Esophagus (tissue), 2 donors: ENCODE measurements at regions not wholly inside any gene's neighbourhood (a gene's known extent, or its start where the extent isn't known, plus 50 kb on each side); places are given as distances from the start of the nearest gene placed in this dataset.

ENCODE experiments used
- H3K27ac ChIP-seq, 2 donors: one replicate each; pipeline ENCODE4 v1.5.1; 2013; ENCODE audit warnings: low read depth in 2 of 2, mild to moderate bottlenecking in 2 of 2, inconsistent platforms in 1 of 2, low read length in 1 of 2, moderate library complexity in 1 of 2
- H3K27me3 ChIP-seq, 2 donors: one replicate each; pipeline ENCODE4 v1.6.1; 2013; ENCODE audit warnings: low read length in 2 of 2, control low read depth in 1 of 2, mild to moderate bottlenecking in 1 of 2; ENCODE audit not compliant: insufficient read depth in 2 of 2, control insufficient read depth in 1 of 2
- H3K36me3 ChIP-seq, 2 donors: one replicate each; pipeline ENCODE4 v1.6.1; 2013; ENCODE audit warnings: low read length in 1 of 2; ENCODE audit not compliant: control insufficient read depth in 2 of 2, insufficient read depth in 2 of 2
- H3K4me1 ChIP-seq, 2 donors: one replicate each; pipeline ENCODE4 v1.6.1; 2013; ENCODE audit warnings: low read length in 1 of 2; ENCODE audit not compliant: control insufficient read depth in 2 of 2, insufficient read depth in 2 of 2
- H3K4me3 ChIP-seq, 2 donors: one replicate each; pipeline ENCODE4 v1.5.1; 2013; ENCODE audit warnings: low read length in 2 of 2, mild to moderate bottlenecking in 2 of 2, low read depth in 1 of 2, moderate library complexity in 1 of 2
- H3K9me3 ChIP-seq, 2 donors: one replicate each; pipeline ENCODE4 v1.6.1; 2013; ENCODE audit warnings: mild to moderate bottlenecking in 2 of 2, low read depth in 1 of 2, low read length in 1 of 2, moderate library complexity in 1 of 2; ENCODE audit not compliant: control insufficient read depth in 2 of 2, insufficient read depth in 1 of 2
- WGBS, 2 donors: extraction: QIAGEN DNeasy Blood & Tissue Kit; methylation state at CpG; one replicate each; pipeline ENCODE4 v1.1.7; 2013; 5-methylcytosine and 5-hydroxymethylcytosine counted together
- donor health status: healthy with polysubstance abuse.
- donor health status: Bipolar disorder and iron deficiency.

DNA sequence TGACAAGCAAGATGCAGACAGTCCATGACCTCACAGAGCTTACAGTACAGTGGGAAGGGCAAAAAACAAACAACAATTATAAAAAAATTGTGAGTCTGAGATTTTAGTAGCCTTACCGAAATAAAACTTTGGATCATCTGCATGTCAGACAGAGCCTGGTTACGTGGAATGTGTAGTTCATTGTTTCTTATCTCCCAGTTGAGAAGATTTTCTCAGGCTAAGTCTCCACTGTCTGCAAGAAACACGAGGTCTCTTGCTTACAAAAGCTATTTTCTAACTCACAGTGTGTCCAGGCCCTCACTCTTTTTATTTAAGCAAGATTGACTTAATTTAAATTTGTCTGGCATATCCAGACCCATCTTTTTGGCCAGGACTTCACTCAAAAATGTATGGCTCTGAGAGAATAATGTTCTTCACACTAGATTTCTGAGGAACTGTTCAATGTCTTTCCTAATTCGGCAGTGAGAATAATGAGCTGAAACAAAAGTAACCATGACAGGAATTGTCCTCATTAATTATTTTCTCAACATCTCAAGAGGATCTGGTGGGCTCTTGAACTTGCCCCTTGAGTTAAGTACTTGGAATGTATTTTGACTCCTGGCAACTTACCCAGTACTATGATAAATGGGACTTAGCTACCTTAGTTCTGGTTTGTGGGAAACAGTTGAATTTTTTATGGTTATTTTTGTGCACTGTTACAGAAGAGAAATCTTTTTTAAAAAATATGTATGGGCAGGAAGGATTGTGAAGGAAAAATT lies 265.1 kb upstream of the COL8A1 start:
- WGBS, 2 donors = 50 to 64% methylated on average over 4 of the region's 4 CpGs
- H3K27ac ChIP-seq = no peak overlapping the region

DNA sequence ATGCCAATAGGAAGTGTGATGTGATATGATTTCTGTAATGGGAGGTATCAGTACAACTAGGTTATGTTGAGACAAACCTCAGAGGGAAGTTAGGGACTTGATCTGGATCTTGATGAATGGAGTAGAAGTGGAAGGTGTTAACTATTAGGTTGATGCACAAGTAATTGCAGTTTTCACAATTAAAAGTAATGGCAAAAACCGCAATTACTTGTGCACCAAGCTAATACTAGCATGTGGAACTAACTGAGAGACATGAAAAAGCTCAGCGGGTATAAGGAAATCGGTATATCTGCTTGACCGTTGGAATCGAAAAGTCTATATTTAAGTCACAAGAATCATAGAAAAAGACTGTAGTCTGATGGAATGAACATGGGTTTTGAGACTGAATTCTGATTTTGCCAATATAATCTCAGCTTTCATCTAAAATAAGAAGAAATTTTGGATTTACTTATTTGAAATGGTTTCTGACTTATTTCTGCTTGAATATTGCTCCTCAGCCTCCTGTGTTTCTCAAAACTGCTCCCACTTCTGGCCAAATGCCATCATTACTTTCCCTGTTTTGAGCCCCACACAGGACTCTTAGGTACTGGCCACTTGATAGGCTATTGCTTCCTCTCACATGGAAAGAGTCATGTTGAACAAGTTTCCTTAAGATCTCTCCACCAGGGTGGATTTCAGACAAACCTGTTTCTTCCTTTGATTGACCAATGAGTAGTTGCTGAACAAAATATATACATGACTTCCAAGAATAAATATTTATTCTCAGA lies 271.5 kb upstream of the COL8A1 start:
- no peaks in the 10 kb centered on the region for H3K9me3 ChIP-seq
- 78 to 80% methylated on average over 5 of the region's 5 CpGs for WGBS, 2 donors
- no peaks in the 10 kb centered on the region for H3K27me3 ChIP-seq
- no peaks in the 10 kb centered on the region for H3K4me1 ChIP-seq
- no peak overlapping the region for H3K4me3 ChIP-seq
- H3K36me3 ChIP-seq = no peaks in the 10 kb centered on the region
- H3K27ac ChIP-seq = no peak overlapping the region

More for the DNA sequence above, 265.1 kb upstream of the COL8A1 start:
- Histone ChIP-seq H3K36me3 (no peaks in the 10 kb centered on the region), H3K4me3 (no peak overlapping the region), H3K4me1 (no peaks in the 10 kb centered on the region), H3K9me3 (peaks cover 0 to 5% of the 10 kb centered on the region in 2 donors), H3K27me3 (no peaks in the 10 kb centered on the region)

DNA sequence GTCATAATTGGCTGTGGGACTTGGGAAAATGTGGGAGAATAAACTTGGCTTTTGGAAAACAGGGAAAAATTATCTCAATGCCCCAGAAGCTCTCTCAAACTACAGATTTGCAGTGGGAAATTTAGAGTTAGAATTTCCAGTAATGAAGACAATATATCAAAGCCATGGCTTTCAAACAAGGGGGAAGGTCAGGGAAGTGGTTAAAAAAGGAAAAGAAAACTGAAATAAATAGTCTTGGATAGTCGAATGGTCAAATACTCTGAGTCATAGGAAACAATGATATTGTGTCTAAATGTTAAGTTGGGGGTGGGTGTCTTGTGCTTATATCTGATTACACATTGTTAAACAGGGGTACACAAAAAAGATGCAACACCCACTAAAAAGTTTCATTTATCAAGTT lies 272.4 kb upstream of the COL8A1 start:
- 24 to 36% methylated on average over 1 of the region's 1 CpG for WGBS, 2 donors
- Histone ChIP-seq H3K9me3 (no peaks in the 10 kb centered on the region), H3K4me3 (no peak overlapping the region), H3K27ac (no peak overlapping the region), H3K36me3 (no peaks in the 10 kb centered on the region), H3K27me3 (no peaks in the 10 kb centered on the region), H3K4me1 (no peaks in the 10 kb centered on the region)

DNA sequence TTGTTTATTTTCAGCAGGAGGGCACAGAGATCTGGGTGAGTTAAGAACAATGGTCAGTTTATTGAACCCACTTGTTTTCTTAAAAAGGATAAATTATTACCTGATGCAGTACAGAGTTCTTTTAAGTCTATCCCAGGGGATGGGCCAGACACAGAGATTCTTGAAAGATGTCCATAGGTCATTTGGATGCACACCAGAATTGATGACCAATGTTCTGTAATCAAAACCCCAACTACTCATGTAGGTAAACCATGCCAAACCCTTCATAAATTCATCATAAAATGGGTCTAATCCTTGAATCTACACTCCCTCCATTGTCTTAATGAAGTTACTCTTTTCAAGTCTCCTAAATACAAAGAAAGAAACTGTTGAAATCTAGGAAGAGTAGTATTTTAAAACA lies 273.0 kb upstream of the COL8A1 start:
- no peaks in the 10 kb centered on the region for H3K36me3 ChIP-seq
- no peaks in the 10 kb centered on the region for H3K27me3 ChIP-seq
- H3K27ac ChIP-seq = no peak overlapping the region
- no peak overlapping the region for H3K4me3 ChIP-seq
- no peaks in the 10 kb centered on the region for H3K9me3 ChIP-seq
- H3K4me1 ChIP-seq = no peaks in the 10 kb centered on the region

DNA sequence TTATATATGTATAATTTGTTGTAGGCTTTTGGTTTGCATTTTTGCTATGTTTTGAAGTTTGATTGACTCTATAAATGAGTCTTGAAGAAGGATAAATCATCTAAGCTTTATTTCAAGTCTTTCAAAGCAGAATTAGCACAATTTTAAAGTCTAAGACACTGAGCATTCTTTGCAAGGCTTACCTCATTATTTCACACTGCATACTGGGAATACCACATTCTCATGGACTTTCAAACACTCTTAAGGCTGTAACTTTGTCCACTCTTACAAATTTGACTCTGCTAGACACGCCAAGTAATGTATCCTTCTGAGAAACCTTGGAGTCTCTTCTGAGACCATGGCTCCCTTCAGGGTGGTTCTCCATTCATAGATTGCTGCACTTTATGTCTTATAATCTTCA lies 281.3 kb upstream of the COL8A1 start:
- Histone ChIP-seq H3K27ac (no peak overlapping the region), H3K27me3 (no peaks in the 10 kb centered on the region), H3K4me3 (no peak overlapping the region), H3K4me1 (no peaks in the 10 kb centered on the region), H3K9me3 (no peaks in the 10 kb centered on the region), H3K36me3 (no peaks in the 10 kb centered on the region)
- 68 to 78% methylated on average over 1 of the region's 1 CpG for WGBS, 2 donors

DNA sequence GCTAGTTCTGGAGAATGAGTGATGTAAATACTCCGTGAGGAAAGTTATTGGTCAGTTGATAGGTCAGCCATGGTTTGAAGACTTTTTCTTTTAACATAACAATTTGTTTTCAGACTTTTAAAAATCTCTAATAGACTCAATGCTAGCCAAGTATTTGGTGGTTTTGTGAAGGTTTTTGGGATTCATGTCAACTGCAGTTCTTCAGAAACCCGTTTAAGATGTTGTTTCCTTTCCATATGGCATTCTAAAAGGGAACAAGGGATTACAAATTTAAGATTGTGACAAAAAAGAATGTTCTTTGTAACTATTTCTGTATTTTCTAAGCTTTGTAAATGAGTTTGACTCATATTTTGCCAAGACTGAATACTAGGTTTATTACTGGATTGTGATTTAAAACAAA lies 281.7 kb upstream of the COL8A1 start:
- no peaks in the 10 kb centered on the region for H3K4me1 ChIP-seq
- no peaks in the 10 kb centered on the region for H3K9me3 ChIP-seq
- H3K36me3 ChIP-seq = no peaks in the 10 kb centered on the region
- 56 to 58% methylated on average over 2 of the region's 2 CpGs for WGBS, 2 donors
- no peaks in the 10 kb centered on the region for H3K27me3 ChIP-seq
- no peak overlapping the region for H3K4me3 ChIP-seq
- no peak overlapping the region for H3K27ac ChIP-seq

DNA sequence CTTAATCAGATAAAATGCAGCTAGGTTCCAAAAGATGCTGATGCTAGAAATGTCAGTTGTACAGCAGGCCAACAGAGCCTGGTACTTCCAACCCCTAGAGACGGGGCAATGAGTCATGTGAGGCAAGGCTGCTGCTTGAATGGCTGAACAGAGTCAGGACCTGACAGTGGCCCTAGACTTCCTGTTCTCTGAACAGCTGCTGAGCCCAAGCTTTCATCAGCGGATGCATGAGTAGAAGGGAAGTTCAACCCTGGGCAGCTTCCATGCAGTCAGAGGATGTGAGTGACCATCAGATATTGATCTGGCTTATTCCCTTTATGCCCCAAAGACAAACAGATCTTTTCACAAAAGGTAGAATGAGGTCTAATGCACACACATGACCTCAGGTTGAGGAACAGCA lies 282.9 kb upstream of the COL8A1 start:
- no peaks in the 10 kb centered on the region for H3K36me3 ChIP-seq
- H3K4me3 ChIP-seq = no peak overlapping the region
- no peaks in the 10 kb centered on the region for H3K27me3 ChIP-seq
- 75 to 78% methylated on average over 2 of the region's 2 CpGs for WGBS, 2 donors
- no peak overlapping the region for H3K27ac ChIP-seq
- no peaks in the 10 kb centered on the region for H3K9me3 ChIP-seq
- no peaks in the 10 kb centered on the region for H3K4me1 ChIP-seq

DNA sequence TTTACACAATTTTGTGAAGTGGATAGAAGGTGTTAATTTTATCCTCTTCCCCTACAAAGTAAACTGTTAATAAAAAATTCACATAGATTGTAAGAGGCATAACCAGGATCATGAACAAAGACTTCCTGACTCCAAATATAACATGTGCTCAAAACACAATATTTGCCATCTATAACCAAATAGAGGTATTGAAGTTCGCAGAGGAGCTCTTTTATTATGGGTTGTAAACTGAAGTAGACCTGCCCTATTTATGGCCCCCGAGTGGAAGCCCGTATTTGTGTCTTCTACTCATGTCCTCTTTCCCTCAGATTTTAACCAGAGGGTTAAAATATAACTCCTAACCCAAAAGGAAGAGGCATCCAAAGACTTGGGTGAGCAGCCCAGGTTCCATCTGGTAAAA lies 285.6 kb upstream of the COL8A1 start:
- no peak overlapping the region for H3K4me3 ChIP-seq
- 74 to 91% methylated on average over 3 of the region's 3 CpGs for WGBS, 2 donors
- no peaks in the 10 kb centered on the region for H3K36me3 ChIP-seq
- no peaks in the 10 kb centered on the region for H3K27me3 ChIP-seq
- H3K4me1 ChIP-seq = no peaks in the 10 kb centered on the region
- no peak overlapping the region for H3K27ac ChIP-seq
- no peaks in the 10 kb centered on the region for H3K9me3 ChIP-seq

DNA sequence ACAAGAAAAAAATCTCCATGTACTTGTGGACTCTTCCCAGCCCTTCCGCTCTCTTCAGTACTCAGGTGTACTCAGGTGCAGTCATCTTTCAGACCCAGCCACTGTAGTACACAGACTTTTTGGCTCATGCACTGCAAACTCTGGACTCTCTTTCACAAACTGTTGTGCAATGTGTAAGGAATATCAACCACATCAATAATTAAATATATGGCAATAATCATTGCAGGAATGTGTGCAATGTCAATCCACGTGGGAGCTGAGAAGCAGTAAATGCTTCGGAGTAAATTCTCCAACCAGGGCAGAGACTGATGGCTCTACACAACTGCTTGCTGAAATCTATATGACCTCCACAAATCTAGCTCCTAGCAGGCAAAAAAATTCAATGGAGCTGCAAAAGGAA lies 287.3 kb upstream of the COL8A1 start:
- 82% methylated on average over 3 of the region's 3 CpGs for WGBS, 2 donors
- Histone ChIP-seq H3K36me3 (no peaks in the 10 kb centered on the region), H3K27ac (no peak overlapping the region), H3K27me3 (no peaks in the 10 kb centered on the region), H3K4me3 (no peak overlapping the region), H3K4me1 (no peaks in the 10 kb centered on the region), H3K9me3 (no peaks in the 10 kb centered on the region)

DNA sequence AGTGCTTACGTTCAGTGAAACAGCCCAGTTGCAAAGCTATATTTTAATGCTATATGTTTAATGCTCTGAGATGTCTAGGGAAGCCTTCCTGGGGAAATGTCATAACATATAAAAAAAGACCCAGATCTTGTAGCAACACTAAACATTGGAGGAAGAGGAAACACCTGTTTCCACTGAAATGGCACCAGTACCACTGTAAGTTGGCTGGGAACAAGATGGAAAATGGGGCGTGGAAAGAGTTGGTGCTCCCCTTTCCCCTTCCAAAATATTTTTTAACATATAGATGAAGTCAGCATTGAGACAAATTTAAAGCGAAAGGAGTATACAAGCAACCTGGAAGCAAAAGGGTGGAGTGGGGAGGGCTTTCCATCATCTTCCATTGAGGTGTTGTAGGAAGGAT lies 289.9 kb upstream of the COL8A1 start:
- Histone ChIP-seq H3K36me3 (no peaks in the 10 kb centered on the region), H3K4me3 (no peak overlapping the region), H3K4me1 (no peaks in the 10 kb centered on the region), H3K27ac (no peak overlapping the region), H3K27me3 (no peaks in the 10 kb centered on the region), H3K9me3 (no peaks in the 10 kb centered on the region)
- 64 to 75% methylated on average over 3 of the region's 3 CpGs for WGBS, 2 donors
